ENCODE measurements at regions not wholly inside any gene's neighbourhood (a gene's known extent, or its start where the extent isn't known, plus 50 kb on each side); places are given as distances from the start of the nearest gene placed in this dataset.

DNA sequence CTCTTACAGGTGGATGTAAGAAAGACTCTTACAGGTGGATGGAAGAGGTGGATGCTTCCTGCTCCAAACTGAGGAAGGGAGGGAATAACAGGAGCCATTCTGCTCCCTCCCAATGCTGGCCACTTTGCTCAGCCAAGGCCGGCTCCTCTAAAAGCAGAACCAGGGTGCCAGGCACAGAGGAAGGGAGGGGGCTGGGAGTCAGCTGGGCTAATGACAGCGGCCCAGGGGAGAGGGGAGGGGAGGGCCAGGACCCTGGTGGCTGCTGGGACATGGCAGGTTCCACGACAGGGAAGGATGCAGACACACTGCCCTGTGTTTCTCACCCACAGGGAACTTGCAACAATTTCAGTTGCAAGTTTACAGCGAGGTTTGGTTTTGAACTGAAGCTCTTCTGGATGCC is 173.4 kb downstream of the ANAPC1 start (continued):
- TF ChIP-seq HDAC2 (IDR thresholded peaks at IDR 0.05; ENCODE audit: borderline replicate concordance in 1 of 2, low read depth in 2 of 2, low read length in 2 of 2) (no peak), RFX5 (IDR thresholded peaks at IDR 0.05; ENCODE audit: borderline replicate concordance, low read depth, low read length) (no peak), TCF12 (IDR thresholded peaks at IDR 0.05; ENCODE audit: low read depth, low read length) (no peak), BRCA1 (IDR thresholded peaks at IDR 0.05; ENCODE audit: low read depth, low read length) (no peak), KDM5A (IDR thresholded peaks at IDR 0.05; ENCODE audit: low read length) (no peak), EZH2 (IDR thresholded peaks at IDR 0.05; ENCODE audit: low read depth, low read length, severe bottlenecking) (no peak), SAP30 (IDR thresholded peaks at IDR 0.05; ENCODE audit: insufficient read depth, insufficient replicate concordance, low read length) (no peak)
- TF ChIP-seq, protein P1, sequence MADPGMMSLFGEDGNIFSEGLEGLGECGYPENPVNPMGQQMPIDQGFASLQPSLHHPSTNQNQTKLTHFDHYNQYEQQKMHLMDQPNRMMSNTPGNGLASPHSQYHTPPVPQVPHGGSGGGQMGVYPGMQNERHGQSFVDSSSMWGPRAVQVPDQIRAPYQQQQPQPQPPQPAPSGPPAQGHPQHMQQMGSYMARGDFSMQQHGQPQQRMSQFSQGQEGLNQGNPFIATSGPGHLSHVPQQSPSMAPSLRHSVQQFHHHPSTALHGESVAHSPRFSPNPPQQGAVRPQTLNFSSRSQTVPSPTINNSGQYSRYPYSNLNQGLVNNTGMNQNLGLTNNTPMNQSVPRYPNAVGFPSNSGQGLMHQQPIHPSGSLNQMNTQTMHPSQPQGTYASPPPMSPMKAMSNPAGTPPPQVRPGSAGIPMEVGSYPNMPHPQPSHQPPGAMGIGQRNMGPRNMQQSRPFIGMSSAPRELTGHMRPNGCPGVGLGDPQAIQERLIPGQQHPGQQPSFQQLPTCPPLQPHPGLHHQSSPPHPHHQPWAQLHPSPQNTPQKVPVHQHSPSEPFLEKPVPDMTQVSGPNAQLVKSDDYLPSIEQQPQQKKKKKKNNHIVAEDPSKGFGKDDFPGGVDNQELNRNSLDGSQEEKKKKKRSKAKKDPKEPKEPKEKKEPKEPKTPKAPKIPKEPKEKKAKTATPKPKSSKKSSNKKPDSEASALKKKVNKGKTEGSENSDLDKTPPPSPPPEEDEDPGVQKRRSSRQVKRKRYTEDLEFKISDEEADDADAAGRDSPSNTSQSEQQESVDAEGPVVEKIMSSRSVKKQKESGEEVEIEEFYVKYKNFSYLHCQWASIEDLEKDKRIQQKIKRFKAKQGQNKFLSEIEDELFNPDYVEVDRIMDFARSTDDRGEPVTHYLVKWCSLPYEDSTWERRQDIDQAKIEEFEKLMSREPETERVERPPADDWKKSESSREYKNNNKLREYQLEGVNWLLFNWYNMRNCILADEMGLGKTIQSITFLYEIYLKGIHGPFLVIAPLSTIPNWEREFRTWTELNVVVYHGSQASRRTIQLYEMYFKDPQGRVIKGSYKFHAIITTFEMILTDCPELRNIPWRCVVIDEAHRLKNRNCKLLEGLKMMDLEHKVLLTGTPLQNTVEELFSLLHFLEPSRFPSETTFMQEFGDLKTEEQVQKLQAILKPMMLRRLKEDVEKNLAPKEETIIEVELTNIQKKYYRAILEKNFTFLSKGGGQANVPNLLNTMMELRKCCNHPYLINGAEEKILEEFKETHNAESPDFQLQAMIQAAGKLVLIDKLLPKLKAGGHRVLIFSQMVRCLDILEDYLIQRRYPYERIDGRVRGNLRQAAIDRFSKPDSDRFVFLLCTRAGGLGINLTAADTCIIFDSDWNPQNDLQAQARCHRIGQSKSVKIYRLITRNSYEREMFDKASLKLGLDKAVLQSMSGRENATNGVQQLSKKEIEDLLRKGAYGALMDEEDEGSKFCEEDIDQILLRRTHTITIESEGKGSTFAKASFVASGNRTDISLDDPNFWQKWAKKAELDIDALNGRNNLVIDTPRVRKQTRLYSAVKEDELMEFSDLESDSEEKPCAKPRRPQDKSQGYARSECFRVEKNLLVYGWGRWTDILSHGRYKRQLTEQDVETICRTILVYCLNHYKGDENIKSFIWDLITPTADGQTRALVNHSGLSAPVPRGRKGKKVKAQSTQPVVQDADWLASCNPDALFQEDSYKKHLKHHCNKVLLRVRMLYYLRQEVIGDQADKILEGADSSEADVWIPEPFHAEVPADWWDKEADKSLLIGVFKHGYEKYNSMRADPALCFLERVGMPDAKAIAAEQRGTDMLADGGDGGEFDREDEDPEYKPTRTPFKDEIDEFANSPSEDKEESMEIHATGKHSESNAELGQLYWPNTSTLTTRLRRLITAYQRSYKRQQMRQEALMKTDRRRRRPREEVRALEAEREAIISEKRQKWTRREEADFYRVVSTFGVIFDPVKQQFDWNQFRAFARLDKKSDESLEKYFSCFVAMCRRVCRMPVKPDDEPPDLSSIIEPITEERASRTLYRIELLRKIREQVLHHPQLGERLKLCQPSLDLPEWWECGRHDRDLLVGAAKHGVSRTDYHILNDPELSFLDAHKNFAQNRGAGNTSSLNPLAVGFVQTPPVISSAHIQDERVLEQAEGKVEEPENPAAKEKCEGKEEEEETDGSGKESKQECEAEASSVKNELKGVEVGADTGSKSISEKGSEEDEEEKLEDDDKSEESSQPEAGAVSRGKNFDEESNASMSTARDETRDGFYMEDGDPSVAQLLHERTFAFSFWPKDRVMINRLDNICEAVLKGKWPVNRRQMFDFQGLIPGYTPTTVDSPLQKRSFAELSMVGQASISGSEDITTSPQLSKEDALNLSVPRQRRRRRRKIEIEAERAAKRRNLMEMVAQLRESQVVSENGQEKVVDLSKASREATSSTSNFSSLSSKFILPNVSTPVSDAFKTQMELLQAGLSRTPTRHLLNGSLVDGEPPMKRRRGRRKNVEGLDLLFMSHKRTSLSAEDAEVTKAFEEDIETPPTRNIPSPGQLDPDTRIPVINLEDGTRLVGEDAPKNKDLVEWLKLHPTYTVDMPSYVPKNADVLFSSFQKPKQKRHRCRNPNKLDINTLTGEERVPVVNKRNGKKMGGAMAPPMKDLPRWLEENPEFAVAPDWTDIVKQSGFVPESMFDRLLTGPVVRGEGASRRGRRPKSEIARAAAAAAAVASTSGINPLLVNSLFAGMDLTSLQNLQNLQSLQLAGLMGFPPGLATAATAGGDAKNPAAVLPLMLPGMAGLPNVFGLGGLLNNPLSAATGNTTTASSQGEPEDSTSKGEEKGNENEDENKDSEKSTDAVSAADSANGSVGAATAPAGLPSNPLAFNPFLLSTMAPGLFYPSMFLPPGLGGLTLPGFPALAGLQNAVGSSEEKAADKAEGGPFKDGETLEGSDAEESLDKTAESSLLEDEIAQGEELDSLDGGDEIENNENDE (IDR thresholded peaks at IDR 0.05; ENCODE audit: insufficient replicate concordance, low read length), result no peak

Measured in H1 (cell line).